Body of pancreas (tissue), 4 donors: ENCODE measurements at regions not wholly inside any gene's neighbourhood (a gene's known extent, or its start where the extent isn't known, plus 50 kb on each side); places are given as distances from the start of the nearest gene placed in this dataset.

ENCODE experiments used
- ATAC-seq: fragments of 150-250 bp; one replicate; pipeline ENCODE4 v1.9.1; 2016
- DNase-seq, 4 donors: peaks; one replicate each; pipeline ENCODE4 v3.0.0-alpha.2; 2019
- H3K27ac ChIP-seq, 4 donors: fragments of 200-600 bp; sonication (generic); 1 replicate in 3 of 4; 2 replicates in 1 of 4; pipeline versions ENCODE4 v1.5.1 to v1.6.1; 2016 to 2019; ENCODE audit warnings: mild to moderate bottlenecking in 1 of 4, mixed read lengths in 1 of 4, moderate library complexity in 1 of 4
- H3K27me3 ChIP-seq, 2 donors: fragments of 200-600 bp; sonication (generic); one replicate each; pipeline ENCODE4 v1.6.0; 2016; ENCODE audit warnings: mild to moderate bottlenecking in 1 of 2
- H3K36me3 ChIP-seq, 2 donors: fragments of 200-600 bp; sonication (generic); replicated peaks in 1 of 2; 2 replicates each; pipeline ENCODE4 v1.5.1; 2016; ENCODE audit warnings: low read depth in 2 of 2; ENCODE audit not compliant: insufficient read depth in 1 of 2
- H3K4me1 ChIP-seq: fragments of 200-600 bp; sonication (generic); one replicate; pipeline ENCODE4 v1.6.0; 2016
- H3K4me3 ChIP-seq, 2 donors: fragments of 200-600 bp; sonication (generic); 1 replicate in 1 of 2; 2 replicates in 1 of 2; pipeline ENCODE4 v1.5.1; 2016 to 2019
- H3K9me3 ChIP-seq, 3 donors: fragments of 200-600 bp; sonication (generic); 1 replicate in 2 of 3; 2 replicates in 1 of 3; pipeline ENCODE4 v1.5.1; 2016
- CTCF ChIP-seq, 7 experiments: fragments of 450-650 bp in 4 of 7; fragments of 200-600 bp in 3 of 7; sonication (generic) in 3 of 7; IDR thresholded peaks; one replicate each; pipeline ENCODE4 v1.5.1; 2016 to 2019; ENCODE audit warnings: antibody characterized with exemption in 7 of 7
- POLR2A ChIP-seq, 3 donors: fragments of 450-650 bp; IDR thresholded peaks; one replicate each; pipeline ENCODE4 v1.6.1; 2016; ENCODE audit warnings: antibody characterized with exemption in 3 of 3, mild to moderate bottlenecking in 2 of 3
- WGBS, 2 donors: methylation state at CpG; one replicate each; pipeline ENCODE4 v1.1.5; 2017; 5-methylcytosine and 5-hydroxymethylcytosine counted together
- intact Hi-C: fragments of 100-400 bp; cut with DNase I; formaldehyde crosslinking; loops from one replicate; pipeline ENCODE4 v1.15.1; 2023

- WGBS, 2 donors, result 50 to 53% methylated on average over 1 of the region's 1 CpG
- no peak overlapping the region for H3K27ac ChIP-seq
- ATAC-seq, result no peak
Measured at GRCh38 chr6:125671323-125671722, 78.1 kb upstream of the HEY2 start.

GRCh38 chr6:125674230-125674629 is 75.2 kb upstream of the HEY2 start:
- no peak for TF ChIP-seq CTCF (IDR thresholded peaks at IDR 0.05)
- TF ChIP-seq POLR2A (IDR thresholded peaks at IDR 0.05), result no peak
- H3K4me3 ChIP-seq, result no peak overlapping the region
- DNase-seq (no peak), ATAC-seq (no peak)
- H3K4me1 ChIP-seq, result no peaks in the 10 kb centered on the region
- WGBS, 2 donors, result 91 to 93% methylated on average over 5 of the region's 5 CpGs
- H3K9me3 ChIP-seq, result no peaks in the 10 kb centered on the region
- H3K27me3 ChIP-seq, result no peaks in the 10 kb centered on the region
- intact Hi-C loops, result no loop called here
- no peaks in the 10 kb centered on the region for H3K36me3 ChIP-seq
- H3K27ac ChIP-seq, result no peak overlapping the region

More at GRCh38 chr6:125671323-125671722, 78.1 kb upstream of the HEY2 start:
- Histone ChIP-seq H3K9me3 (no peaks in the 10 kb centered on the region), H3K27me3 (no peaks in the 10 kb centered on the region), H3K36me3 (no peaks in the 10 kb centered on the region), H3K4me1 (no peaks in the 10 kb centered on the region), H3K4me3 (no peak overlapping the region)
- intact Hi-C loops, result no loop called here
- TF ChIP-seq CTCF (IDR thresholded peaks at IDR 0.05) (no peak), POLR2A (IDR thresholded peaks at IDR 0.05) (no peak)
- DNase-seq, result no peak

- WGBS, 2 donors, result 33 to 68% methylated on average over 4 of the region's 4 CpGs
- Histone ChIP-seq H3K27ac (no peak overlapping the region), H3K36me3 (no peaks in the 10 kb centered on the region), H3K9me3 (no peaks in the 10 kb centered on the region), H3K4me3 (no peak overlapping the region), H3K4me1 (no peaks in the 10 kb centered on the region), H3K27me3 (no peaks in the 10 kb centered on the region)
- DNase-seq (no peak), ATAC-seq (no peak)
- TF ChIP-seq CTCF (IDR thresholded peaks at IDR 0.05) (no peak), POLR2A (IDR thresholded peaks at IDR 0.05) (no peak)
- intact Hi-C loops, result no loop called here
Measured at GRCh38 chr6:125678601-125679000, 70.8 kb upstream of the HEY2 start.

- intact Hi-C loops, result no loop called here
- DNase-seq (no peak), ATAC-seq (no peak)
- 54 to 78% methylated on average over 4 of the region's 4 CpGs for WGBS, 2 donors
- Histone ChIP-seq H3K9me3 (no peaks in the 10 kb centered on the region), H3K4me3 (no peak overlapping the region), H3K27ac (no peak overlapping the region), H3K4me1 (no peaks in the 10 kb centered on the region), H3K27me3 (no peaks in the 10 kb centered on the region), H3K36me3 (no peaks in the 10 kb centered on the region)
- no peak for TF ChIP-seq CTCF (IDR thresholded peaks at IDR 0.05)
- TF ChIP-seq POLR2A (IDR thresholded peaks at IDR 0.05), result no peak
Measured at GRCh38 chr6:125679128-125679527, 70.3 kb upstream of the HEY2 start.

- DNase-seq (no peak), ATAC-seq (no peak)
- 72 to 82% methylated on average over 2 of the region's 2 CpGs for WGBS, 2 donors
- Histone ChIP-seq H3K27ac (no peak overlapping the region), H3K9me3 (no peaks in the 10 kb centered on the region), H3K4me3 (no peak overlapping the region), H3K4me1 (no peaks in the 10 kb centered on the region), H3K27me3 (no peaks in the 10 kb centered on the region), H3K36me3 (no peaks in the 10 kb centered on the region)
- TF ChIP-seq CTCF (IDR thresholded peaks at IDR 0.05) (no peak), POLR2A (IDR thresholded peaks at IDR 0.05) (no peak)
- intact Hi-C loops, result no loop called here
Measured at GRCh38 chr6:125679651-125680050, 69.8 kb upstream of the HEY2 start.
